ENCODE measurements at regions not wholly inside any gene's neighbourhood (a gene's known extent, or its start where the extent isn't known, plus 50 kb on each side); places are given as distances from the start of the nearest gene placed in this dataset.

DNA sequence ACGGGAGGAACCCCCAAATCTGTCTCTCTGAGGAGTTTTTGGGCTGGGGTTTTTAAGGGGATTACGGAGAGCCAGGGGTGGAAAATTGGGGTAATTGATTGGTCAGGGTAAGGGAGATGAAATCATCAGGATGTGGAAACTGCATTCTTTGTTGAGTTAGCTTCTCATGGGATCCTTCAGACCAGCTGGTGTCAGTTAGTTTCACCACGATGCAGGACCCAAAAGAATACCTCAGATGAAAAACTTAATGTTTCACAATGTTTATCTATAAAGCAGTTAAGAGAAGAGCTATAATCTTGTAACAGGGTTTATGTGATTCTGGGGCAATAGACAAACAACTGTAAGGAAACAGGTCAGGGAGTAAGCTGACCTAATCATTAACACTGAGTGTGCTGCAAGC is 230.8 kb downstream of the POU4F1 start:
- intact Hi-C loops (cut with DNase I): no loop called here
- DNase-seq: no peak

DNA sequence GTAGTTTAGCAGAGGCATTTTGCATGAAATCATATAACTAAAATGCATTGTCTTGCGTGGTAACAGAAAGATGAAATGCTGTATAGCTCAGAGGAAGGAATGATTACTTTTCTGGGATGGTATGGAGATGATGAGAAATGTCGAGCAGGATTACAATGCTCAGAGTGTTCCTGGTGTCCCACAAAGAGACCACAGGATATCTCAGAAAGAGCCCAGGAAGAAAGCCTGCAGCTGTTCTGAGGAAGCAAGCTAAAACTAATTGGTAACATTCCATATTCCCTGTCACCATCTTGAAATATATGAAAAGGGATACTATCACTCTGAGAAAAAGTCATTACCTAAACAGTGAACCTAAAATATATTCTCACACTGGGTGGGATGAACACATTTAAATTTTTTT is 233.1 kb downstream of the POU4F1 start:
- intact Hi-C loops (cut with DNase I): no loop called here
- DNase-seq: no peak

DNA sequence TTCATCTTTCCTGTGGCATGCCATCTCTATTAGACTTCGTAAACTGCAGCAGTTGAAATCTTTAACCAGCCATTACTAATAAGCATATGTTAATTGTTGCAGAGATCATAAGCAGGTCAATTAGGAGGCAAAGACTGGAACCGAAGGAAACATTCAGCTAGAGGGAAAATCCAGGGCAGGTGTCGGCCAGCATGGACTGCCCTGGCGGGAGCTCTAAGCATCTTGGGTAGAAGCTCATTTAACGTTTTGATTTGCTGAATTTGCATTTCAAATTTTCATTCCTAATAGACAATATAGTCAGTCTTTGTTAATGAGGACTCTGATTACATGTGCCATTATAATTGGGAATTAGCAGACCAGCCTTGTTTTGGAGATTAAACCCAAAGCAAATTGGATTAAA is 238.6 kb downstream of the POU4F1 start:
- DNase-seq: no peak
- intact Hi-C loops (cut with DNase I): no loop called here

DNA sequence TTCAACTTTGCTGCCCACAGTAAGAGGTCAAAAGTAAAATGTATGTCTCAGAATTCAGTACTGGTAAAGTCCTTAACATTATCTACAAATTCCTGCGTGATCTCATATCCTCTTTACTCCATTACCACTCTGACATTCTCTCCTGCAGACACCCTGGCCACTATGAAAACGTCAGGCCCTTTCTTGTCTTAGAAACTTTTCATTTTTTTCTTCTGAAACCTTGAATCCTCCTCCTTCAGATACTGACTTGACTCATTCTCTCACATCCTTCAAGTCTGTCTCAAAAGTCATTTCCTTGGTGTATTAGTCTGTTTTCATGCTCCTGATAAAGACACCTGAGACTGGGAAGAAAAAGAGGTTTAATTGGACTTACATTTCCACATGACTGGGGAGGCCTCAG is 262.3 kb downstream of the POU4F1 start:
- intact Hi-C loops (cut with DNase I): no loop called here

GRCh38 chr13:78339927-78340326 is 263.4 kb downstream of the POU4F1 start:
- intact Hi-C loops (cut with DNase I): no loop called here
- DNase-seq: no peak

More for the DNA sequence above, 262.3 kb downstream of the POU4F1 start:
- DNase-seq: no peak

GRCh38 chr13:78334059-78334458 is 269.3 kb downstream of the POU4F1 start:
- DNase-seq: no peak
- intact Hi-C loops (cut with DNase I): no loop called here

DNA sequence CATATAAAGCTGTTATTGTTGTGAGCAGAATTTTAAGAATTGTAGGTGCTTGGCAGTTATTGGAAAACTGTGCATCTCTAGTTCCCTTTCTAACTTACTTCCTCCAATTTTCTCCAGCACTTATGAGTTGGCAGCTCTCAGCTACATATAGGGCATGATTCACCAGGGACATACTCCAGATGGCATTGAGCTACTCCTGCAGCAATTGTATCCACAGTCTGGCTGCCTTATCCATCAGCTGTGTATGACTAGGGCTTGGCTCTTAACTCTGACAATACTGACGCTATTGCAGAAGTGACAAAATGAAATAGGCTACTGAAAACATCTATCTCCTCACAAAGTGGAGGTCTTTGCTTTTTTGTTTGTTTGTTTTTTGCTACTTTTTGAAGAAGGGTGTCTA is 276.7 kb downstream of the POU4F1 start:
- DNase-seq: no peak
- intact Hi-C loops (cut with DNase I): no loop called here

DNA sequence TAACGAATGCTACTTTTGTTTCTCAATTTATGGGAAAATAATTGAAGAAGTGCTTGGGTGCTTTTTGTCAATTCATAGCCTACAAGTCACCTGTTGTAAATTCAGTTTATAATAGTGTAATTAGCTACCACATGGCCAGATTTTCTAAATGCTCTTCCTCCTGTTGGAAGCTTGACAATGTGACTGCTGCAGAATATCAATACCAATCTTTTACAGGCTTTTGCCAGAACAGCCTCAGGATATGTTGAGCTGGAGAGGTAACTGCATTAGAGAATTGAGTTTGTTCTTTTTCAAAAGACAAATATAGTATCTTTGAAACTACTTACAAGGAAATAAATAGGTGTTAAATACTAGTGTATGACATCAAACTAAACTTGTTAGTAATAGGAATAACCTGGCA is 277.8 kb downstream of the POU4F1 start:
- no peak for DNase-seq
- intact Hi-C loops (cut with DNase I): no loop called here

DNA sequence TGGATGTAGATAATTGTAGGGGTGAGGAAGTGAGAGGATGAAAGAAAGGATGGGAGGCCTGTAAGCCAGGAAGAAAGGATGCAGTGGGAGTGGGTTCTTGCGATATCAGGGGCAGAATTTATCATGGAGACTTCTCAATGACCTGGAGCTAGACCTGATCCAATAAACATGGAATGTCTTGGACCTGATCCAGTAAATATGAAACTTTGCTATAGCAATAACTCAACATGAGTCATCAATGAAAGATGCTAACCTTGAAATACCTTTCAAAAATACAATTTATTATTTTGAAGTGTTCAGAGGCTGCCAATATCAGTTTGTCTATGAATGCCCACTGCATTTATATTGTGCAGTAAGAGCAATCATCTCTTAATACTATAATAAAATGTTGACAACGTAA is 279.5 kb downstream of the POU4F1 start:
- intact Hi-C loops (cut with DNase I): no loop called here
- no peak for DNase-seq

DNA sequence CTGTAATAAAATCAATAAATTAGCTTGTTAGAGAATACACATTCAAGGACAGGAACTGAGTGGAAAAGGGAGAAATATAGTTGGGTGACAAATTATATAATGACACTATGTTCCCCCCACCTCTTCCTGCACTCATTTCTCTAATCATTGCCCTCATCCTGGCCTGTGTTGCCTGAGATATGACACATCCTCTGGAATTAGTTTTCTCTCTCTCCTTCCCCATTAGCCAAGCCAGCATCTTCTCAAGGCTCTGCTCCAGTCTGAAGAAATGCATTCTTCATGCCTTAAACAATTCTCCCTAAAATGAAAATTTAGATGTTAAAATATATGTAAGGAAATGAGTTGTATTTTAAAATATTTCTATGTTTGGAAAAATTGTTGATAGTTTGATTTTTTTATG is 280.3 kb downstream of the POU4F1 start:
- intact Hi-C loops (cut with DNase I): no loop called here
- DNase-seq: no peak

DNA sequence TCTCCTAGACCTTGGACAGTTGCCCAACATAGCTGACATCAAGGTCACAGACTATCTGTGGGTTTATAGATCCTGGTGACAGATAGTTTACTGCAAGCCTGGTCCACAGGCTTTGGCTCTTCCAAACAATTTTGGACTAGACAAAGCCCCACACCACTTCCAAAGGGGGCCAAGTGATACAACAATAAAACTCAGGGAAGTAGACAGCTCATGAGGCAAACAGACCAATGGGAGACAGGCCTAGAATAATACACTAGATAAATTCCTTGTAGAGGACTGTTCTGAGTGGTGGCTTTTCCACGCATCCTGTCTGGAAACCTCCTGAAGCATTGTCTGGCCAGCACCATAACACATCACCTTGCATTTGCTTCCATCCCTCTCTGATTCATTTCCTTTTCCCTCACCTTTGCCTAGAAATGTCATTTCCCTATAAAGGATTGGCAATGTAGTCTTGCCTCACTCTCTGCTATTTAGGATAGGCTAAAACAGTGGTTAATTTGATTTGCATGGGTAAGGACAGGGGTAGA is 284.2 kb downstream of the POU4F1 start:
- intact Hi-C loops (cut with DNase I): no loop called here
- DNase-seq: no peak

DNA sequence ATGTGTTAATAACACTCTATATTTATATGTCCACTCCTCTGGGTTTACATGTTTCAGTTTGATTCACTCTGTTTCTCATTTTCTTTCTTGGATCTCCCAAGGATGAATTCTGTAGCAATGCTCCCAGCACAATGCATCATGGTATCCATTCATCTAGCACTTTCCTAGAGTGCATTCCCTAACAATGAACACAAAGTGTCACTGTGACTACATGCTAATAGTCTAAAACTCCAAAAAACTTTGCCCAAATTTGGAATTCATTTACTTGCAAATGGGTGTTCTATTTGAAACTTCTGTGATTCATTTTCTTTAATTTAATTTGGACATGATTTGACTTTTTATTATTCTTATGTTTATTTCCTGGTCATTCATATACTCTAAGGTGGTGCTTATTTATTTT is 286.3 kb downstream of the POU4F1 start:
- intact Hi-C loops (cut with DNase I): no loop called here
- DNase-seq: no peak

DNA sequence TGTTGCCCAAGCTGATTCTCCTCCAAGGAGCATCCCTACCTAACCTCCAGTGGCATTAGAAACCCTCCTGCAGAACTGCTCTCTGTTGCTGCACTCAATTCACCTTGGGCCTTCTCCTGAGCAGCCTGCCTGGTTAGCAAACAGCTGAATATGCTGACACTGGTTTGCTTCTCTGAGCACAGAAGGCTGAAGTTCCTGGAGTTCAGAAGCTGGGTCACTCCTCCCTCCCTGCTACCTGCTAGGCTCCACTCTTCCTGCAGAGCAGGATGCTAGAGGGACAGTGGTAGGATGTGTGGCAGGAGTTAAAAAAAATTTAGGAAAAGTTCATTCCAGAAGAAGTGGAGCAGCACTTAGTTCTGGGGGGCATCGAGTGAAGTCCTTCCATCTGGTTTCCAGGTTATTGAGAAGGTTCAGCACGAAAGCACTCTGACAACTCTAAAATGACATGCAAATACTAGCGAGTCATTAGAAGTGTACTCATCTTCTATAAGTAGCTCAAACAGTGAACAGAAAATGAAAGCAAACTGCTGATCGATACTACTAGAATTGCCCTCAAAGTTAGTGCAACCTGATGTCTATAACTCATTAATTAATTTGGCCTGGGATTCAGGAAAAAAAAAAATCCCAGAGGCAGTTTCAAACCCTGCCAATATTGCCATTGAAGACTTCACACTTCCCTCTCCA is 293.7 kb downstream of the POU4F1 start:
- intact Hi-C loops (cut with DNase I): no loop called here

GRCh38 chr13:78306519-78307206 is 296.7 kb downstream of the POU4F1 start:
- no peak for DNase-seq
- intact Hi-C loops (cut with DNase I): no loop called here

More for the DNA sequence above, 293.7 kb downstream of the POU4F1 start:
- no peak for DNase-seq

- no peak for DNase-seq
- intact Hi-C loops (cut with DNase I): no loop called here
Observed at GRCh38 chr13:78305171-78305570, 298.2 kb downstream of the POU4F1 start.

GRCh38 chr13:78299832-78300623 is 303.3 kb downstream of the POU4F1 start:
- no peak for DNase-seq
- intact Hi-C loops (cut with DNase I): no loop called here

- no peak for DNase-seq
- intact Hi-C loops (cut with DNase I): no loop called here
Observed at GRCh38 chr13:78298657-78299056, 304.7 kb downstream of the POU4F1 start.

DNA sequence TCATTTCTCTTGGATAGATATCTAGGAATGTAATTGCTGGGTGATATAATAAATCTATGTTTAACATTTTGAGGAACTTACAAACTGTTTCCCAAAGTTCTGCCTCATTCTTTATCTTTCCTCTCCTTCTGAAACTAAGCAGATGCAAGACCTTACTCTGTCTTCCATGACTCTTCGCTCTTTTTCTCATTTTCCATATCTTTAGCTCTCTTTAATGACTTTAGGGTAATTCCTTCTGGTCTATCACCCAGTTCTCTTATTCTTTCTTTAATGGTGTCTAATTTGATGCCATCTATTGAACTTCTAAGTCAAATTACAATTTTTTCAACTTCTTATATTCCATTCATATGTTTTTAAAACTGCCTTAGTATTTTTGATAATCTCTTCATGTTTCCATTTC is 316.6 kb downstream of the POU4F1 start:
- intact Hi-C loops (cut with DNase I): no loop called here
- no peak for DNase-seq

DNA sequence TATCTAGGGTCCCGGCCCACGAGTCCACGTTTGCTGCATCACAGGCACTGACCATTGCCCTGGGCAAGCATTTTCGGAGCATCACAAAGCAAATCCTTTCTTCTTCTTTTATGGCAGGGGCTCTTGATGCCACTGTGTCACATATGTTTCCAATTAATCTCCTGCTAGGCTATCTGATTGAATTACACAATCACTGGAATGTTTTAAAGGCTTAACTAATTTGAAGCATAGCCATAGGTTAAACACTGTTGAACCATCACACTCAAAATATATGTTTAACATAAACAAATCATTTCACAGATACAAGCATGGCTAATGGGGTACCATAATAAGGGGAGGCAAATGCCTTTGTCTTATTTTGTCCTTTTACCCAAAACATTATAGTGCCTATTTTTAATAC is 338.3 kb downstream of the POU4F1 start:
- intact Hi-C loops (cut with DNase I): no loop called here
- DNase-seq: no peak

DNA sequence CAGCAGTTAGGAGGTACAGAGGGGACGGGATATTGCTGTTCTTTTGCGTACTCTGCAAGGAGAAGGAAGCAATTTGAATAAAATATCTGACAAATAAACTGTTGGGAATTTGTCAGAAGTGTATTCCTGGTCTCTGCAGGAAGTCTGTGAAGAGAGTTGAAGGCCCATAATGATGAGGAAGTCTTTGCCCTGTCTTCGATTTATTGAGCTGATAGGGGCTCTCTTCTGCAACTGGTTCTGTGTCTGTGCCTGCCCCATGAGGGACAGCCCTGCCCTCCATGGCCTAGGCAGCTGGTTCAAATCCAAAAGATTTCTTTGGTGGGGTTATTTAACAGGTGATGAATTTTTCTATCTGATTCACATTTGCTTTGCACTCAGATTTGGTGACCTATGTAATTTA is 339.7 kb upstream of the EDNRB start:
- DNase-seq: no peak
- intact Hi-C loops (cut with DNase I): no loop called here
